ENCODE measurements at regions not wholly inside any gene's neighbourhood (a gene's known extent, or its start where the extent isn't known, plus 50 kb on each side); places are given as distances from the start of the nearest gene placed in this dataset.

- TF ChIP-seq EP300 (IDR thresholded peaks at IDR 0.05; ENCODE audit: low read depth) = no peak
- TF ChIP-seq, protein P1, sequence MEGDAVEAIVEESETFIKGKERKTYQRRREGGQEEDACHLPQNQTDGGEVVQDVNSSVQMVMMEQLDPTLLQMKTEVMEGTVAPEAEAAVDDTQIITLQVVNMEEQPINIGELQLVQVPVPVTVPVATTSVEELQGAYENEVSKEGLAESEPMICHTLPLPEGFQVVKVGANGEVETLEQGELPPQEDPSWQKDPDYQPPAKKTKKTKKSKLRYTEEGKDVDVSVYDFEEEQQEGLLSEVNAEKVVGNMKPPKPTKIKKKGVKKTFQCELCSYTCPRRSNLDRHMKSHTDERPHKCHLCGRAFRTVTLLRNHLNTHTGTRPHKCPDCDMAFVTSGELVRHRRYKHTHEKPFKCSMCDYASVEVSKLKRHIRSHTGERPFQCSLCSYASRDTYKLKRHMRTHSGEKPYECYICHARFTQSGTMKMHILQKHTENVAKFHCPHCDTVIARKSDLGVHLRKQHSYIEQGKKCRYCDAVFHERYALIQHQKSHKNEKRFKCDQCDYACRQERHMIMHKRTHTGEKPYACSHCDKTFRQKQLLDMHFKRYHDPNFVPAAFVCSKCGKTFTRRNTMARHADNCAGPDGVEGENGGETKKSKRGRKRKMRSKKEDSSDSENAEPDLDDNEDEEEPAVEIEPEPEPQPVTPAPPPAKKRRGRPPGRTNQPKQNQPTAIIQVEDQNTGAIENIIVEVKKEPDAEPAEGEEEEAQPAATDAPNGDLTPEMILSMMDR (IDR thresholded peaks at IDR 0.05) = no peak
- TF ChIP-seq POLR2A (IDR thresholded peaks at IDR 0.05) = no peak
Observed at GRCh38 chr5:82397741-82398320, 119.7 kb upstream of the RPS23 start.

Data from transverse colon (tissue), 3 donors.